Tibial artery (tissue), 4 donors: ENCODE measurements at regions not wholly inside any gene's neighbourhood (a gene's known extent, or its start where the extent isn't known, plus 50 kb on each side); places are given as distances from the start of the nearest gene placed in this dataset.
"Not testable (repeated sequence)": the region's sequence is repeated elsewhere in the genome, so short reads cannot be mapped to it uniquely, and the experiment has no call there.

ENCODE experiments used
- DNase-seq, 2 donors: peaks; one replicate each; pipeline ENCODE4 v3.0.0-alpha.2; 2019
- H3K27ac ChIP-seq, 2 donors: fragments of 200-600 bp; sonication (generic) in 1 of 2; 1 replicate in 1 of 2; 2 replicates in 1 of 2; pipeline ENCODE4 v1.5.1; 2018 to 2019; ENCODE audit warnings: mild to moderate bottlenecking in 1 of 2
- H3K27me3 ChIP-seq, 2 donors: fragments of 200-600 bp; sonication (generic) in 1 of 2; one replicate each; pipeline versions ENCODE4 v1.5.1 to v1.6.0; 2016 to 2019
- H3K36me3 ChIP-seq, 3 donors: fragments of 200-600 bp; sonication (generic) in 2 of 3; one replicate each; pipeline ENCODE4 v1.5.1; 2016 to 2019; ENCODE audit warnings: mild to moderate bottlenecking in 2 of 3
- H3K4me1 ChIP-seq, 4 donors: fragments of 200-600 bp; sonication (generic) in 2 of 4; 1 replicate in 3 of 4; 2 replicates in 1 of 4; pipeline ENCODE4 v1.5.1; 2016 to 2019
- H3K4me3 ChIP-seq, 2 donors: fragments of 200-600 bp; sonication (generic) in 1 of 2; 1 replicate in 1 of 2; 2 replicates in 1 of 2; pipeline ENCODE4 v1.5.1; 2018 to 2019; ENCODE audit warnings: mild to moderate bottlenecking in 2 of 2
- H3K9me3 ChIP-seq, 3 donors: fragments of 200-600 bp; sonication (generic) in 1 of 3; one replicate each; pipeline ENCODE4 v1.5.1; 2016 to 2019
- intact Hi-C: fragments of 100-400 bp; cut with DNase I; formaldehyde crosslinking; loops from one replicate; pipeline ENCODE4 v1.15.0; 2023; ENCODE audit warnings: low total_unique reads
- TF ChIP-seq, protein P1 (sequence below), 2 experiments: fragments of 200-600 bp in 1 of 2; fragments of 450-650 bp in 1 of 2; IDR thresholded peaks; one replicate each; pipeline ENCODE4 v1.5.1; 2017 to 2019; ENCODE audit warnings: antibody characterized with exemption in 2 of 2, mild to moderate bottlenecking in 1 of 2, moderate library complexity in 1 of 2

DNA sequence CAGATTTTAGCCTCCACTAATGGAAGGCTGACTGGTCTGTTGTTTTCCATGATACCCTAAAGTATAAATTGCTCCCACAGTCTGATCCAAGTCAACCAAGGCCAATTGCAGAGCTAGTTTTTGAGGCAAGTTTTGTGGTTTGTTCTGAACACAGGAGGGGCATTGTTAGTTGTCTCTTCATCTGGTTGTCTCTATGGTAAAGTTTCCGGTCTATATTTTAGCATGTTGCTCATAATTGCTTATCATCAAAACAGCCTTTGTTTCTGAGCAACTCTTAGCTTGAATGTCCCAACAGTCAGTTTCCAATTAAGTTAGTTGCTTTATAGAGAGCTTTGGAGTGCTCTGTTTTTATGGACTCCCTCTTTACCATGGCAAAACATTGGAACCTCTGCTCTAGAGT is 217.6 kb upstream of the CARD18 start:
- intact Hi-C loops: no loop called here
- DNase-seq: no peak
- Histone ChIP-seq H3K27ac (no peak overlapping the region), H3K9me3 (no peaks in the 10 kb centered on the region), H3K4me1 (no peaks in the 10 kb centered on the region), H3K36me3 (no peaks in the 10 kb centered on the region), H3K4me3 (no peak overlapping the region), H3K27me3 (no peaks in the 10 kb centered on the region)
- TF ChIP-seq, protein P1, sequence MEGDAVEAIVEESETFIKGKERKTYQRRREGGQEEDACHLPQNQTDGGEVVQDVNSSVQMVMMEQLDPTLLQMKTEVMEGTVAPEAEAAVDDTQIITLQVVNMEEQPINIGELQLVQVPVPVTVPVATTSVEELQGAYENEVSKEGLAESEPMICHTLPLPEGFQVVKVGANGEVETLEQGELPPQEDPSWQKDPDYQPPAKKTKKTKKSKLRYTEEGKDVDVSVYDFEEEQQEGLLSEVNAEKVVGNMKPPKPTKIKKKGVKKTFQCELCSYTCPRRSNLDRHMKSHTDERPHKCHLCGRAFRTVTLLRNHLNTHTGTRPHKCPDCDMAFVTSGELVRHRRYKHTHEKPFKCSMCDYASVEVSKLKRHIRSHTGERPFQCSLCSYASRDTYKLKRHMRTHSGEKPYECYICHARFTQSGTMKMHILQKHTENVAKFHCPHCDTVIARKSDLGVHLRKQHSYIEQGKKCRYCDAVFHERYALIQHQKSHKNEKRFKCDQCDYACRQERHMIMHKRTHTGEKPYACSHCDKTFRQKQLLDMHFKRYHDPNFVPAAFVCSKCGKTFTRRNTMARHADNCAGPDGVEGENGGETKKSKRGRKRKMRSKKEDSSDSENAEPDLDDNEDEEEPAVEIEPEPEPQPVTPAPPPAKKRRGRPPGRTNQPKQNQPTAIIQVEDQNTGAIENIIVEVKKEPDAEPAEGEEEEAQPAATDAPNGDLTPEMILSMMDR (IDR thresholded peaks at IDR 0.05): no peak

DNA sequence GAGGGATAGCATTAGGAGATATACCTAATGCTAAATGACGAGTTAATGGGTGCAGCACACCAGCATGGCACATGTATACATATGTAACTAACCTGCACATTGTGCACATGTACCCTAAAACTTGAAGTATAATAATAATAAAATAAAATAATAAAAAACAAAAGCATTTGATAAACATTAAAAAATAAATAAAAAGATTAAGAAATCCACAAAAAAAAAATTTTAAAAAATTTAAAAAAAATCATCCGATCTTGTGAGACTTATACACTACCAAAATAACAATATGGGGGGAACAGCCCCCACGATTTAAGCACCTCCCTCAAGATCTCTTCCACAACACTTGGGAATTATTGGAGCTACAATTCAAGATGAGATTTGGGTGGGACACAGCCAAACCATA is 210.3 kb upstream of the CARD18 start:
- H3K27me3 ChIP-seq, H3K9me3 ChIP-seq, H3K27ac ChIP-seq, intact Hi-C loops, H3K36me3 ChIP-seq, H3K4me3 ChIP-seq, DNase-seq, H3K4me1 ChIP-seq: not testable (repeated sequence)

- intact Hi-C loops: no loop called here
- Histone ChIP-seq H3K27ac (no peak overlapping the region), H3K27me3 (no peaks in the 10 kb centered on the region), H3K4me3 (no peak overlapping the region), H3K4me1 (no peaks in the 10 kb centered on the region), H3K36me3 (no peaks in the 10 kb centered on the region), H3K9me3 (peaks cover 0 to 4% (median 0%) of the 10 kb centered on the region in 3 donors)
- TF ChIP-seq, protein P1 (IDR thresholded peaks at IDR 0.05): no peak
- no peak for DNase-seq
Measured at GRCh38 chr11:105344938-105345337, 205.4 kb upstream of the CARD18 start.

DNA sequence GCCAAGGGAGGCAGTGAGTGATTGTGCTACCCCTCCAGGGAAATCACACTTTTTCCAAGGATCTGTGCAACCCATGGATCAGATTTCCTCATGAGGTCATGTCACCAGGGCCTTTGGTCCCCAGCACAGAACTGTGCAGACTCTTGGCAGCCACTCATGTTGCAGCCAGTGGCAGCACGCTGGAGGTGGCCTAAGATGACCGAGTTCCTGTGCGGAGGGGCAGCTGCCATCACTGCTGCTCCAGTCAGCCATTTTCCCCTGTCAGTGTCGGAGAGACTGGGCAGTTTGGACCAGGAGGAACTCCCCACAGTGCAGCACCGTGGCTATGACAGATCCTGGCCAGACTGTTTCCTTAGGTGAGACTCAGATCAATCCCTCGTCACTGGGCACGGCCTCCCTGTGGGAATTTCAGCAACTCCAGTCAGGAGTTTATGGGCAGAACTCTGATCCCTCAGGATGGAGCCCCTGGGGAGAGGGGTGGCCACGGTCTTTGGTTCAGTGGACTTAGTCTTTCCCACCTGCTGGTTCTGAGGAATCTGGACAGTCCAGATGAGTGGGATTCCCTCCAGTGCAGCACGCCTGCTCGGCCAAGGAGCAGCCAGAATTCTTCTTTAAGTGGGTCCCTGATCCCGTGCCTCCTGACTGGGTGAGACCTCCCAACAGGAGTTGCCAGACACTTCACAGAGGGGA is 194.6 kb upstream of the CARD18 start:
- H3K27me3 ChIP-seq: no peaks in the 10 kb centered on the region

DNA sequence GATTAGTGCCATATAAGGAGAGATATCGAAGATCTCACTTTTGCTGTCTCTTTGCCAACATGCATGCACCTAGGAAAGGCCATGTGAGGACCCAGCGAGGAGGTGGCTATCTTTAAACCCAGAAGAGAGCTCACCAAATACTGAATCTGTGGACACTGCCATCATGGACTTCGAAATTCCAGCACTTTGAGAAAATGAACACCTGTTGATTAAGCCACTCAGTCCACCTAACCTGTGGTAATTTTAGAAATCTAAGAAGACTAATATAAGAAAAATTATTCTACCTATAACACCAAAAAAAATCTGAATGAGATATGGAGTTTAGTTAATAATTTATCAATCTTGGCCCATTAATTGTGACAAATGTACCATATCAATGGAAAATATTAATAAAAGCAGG is 193.6 kb upstream of the CARD18 start:
- H3K27ac ChIP-seq: no peak overlapping the region
- H3K27me3 ChIP-seq: no peaks in the 10 kb centered on the region
- no peak for DNase-seq
- peaks cover 0 to 8% (median 0%) of the 10 kb centered on the region in 3 donors for H3K9me3 ChIP-seq
- TF ChIP-seq, protein P1 (IDR thresholded peaks at IDR 0.05): no peak
- no peaks in the 10 kb centered on the region for H3K4me1 ChIP-seq
- no peak overlapping the region for H3K4me3 ChIP-seq
- H3K36me3 ChIP-seq: no peaks in the 10 kb centered on the region
- intact Hi-C loops: no loop called here

More for the DNA sequence above, 194.6 kb upstream of the CARD18 start:
- H3K9me3 ChIP-seq: peaks cover 0 to 8% (median 0%) of the 10 kb centered on the region in 3 donors
- no peak overlapping the region for H3K27ac ChIP-seq
- H3K4me3 ChIP-seq: no peak overlapping the region
- H3K36me3 ChIP-seq: no peaks in the 10 kb centered on the region
- H3K4me1 ChIP-seq: no peaks in the 10 kb centered on the region
- intact Hi-C loops: no loop called here
- TF ChIP-seq, protein P1 (IDR thresholded peaks at IDR 0.05): no peak
- no peak for DNase-seq

DNA sequence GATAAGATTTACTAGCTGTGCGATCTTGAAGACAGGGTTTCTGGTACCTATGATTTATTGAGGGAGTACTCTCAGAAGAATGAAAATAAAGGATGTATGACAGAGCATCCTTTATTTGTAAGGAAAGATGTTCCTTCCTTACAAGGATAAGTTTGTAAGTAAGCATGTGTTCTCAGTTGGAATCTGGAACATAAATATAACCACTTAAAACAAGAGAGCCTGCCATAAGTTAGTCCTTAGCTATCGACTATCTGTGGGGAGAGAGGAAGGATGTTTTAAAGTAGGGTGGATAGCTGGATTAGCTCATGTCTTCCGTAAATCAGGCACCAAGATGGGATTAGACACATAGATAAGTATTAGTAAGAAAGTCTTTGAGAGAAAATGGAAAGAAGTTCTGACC is 192.6 kb upstream of the CARD18 start:
- Histone ChIP-seq H3K36me3 (no peaks in the 10 kb centered on the region), H3K4me3 (no peak overlapping the region), H3K27ac (no peak overlapping the region), H3K27me3 (no peaks in the 10 kb centered on the region), H3K4me1 (no peaks in the 10 kb centered on the region), H3K9me3 (peaks cover 0 to 5% (median 0%) of the 10 kb centered on the region in 3 donors)
- TF ChIP-seq, protein P1 (IDR thresholded peaks at IDR 0.05): no peak
- no peak for DNase-seq
- intact Hi-C loops: no loop called here
